ENCODE measurements at regions not wholly inside any gene's neighbourhood (a gene's known extent, or its start where the extent isn't known, plus 50 kb on each side); places are given as distances from the start of the nearest gene placed in this dataset.

DNA sequence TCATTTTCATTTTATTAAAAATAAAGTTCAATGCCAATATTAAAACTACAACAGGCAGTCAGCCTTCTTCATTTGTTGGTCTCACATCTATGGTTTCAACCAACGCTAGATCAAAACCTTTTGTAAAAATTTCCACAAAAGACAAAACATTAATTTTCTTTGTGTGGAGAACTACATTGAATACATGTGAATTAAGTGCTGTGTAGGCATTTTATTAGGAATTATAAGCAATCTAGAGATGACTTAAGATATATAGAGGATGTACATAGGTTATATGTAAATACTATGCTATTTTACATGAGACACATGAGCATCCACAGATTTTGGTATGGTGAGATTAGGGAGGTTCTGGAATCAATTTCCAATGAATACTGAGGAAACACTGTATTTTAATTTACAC is 94.2 kb downstream of the CYLC2 start:
- Histone ChIP-seq H3K4me3 (ENCODE audit: low read depth, low read length, poor library complexity, severe bottlenecking) (no peak overlapping the region), H3F3A (ENCODE audit: insufficient read depth, low read length) (no peaks in the 10 kb centered on the region)

DNA sequence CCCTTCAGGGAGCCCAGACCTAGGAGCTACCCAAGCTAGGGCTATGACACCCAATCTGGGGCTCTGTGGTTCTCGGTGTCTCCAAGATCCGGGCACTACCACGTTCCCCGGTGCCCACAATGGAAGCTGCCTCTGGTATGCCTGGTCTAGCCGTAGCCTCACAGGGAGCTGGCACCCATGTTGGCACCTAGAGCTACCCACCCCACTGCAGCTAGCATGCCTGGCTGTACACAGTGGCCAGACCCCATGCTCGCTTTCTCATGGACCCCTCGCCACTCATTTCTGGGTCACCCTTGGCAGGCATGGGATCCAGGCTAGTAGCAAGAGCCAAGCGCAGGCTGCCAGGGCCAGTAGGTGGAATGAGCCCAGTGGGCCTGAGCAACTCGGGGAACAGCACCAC is 109.0 kb downstream of the CYLC2 start:
- H3K4me3 ChIP-seq (ENCODE audit: low read depth, low read length, poor library complexity, severe bottlenecking): no peak overlapping the region
- H3K27ac ChIP-seq (ENCODE audit: low read depth, low read length, poor library complexity, severe bottlenecking): no peak overlapping the region
- no peak overlapping the region for H3K4me2 ChIP-seq (ENCODE audit: low read length)
- H3K9me3 ChIP-seq (ENCODE audit: low read length): no peaks in the 10 kb centered on the region
- H3K27me3 ChIP-seq (ENCODE audit: insufficient read depth, low read length): no peaks in the 10 kb centered on the region
- H3K4me1 ChIP-seq (ENCODE audit: insufficient read depth, low read length, severe bottlenecking): no peaks in the 10 kb centered on the region
- H3K9me2 ChIP-seq (ENCODE audit: low read depth, low read length): no peaks in the 10 kb centered on the region
- no peaks in the 10 kb centered on the region for H3K79me2 ChIP-seq (ENCODE audit: insufficient read depth, low read length)
- H3K9ac ChIP-seq (ENCODE audit: low read length): no peak overlapping the region
- no peak overlapping the region for H2AFZ ChIP-seq (ENCODE audit: low read length)
- no peak for TF ChIP-seq EZH2 (IDR thresholded peaks at IDR 0.05; ENCODE audit: borderline replicate concordance, low read length)
- H4K20me1 ChIP-seq (ENCODE audit: insufficient read depth, low read length): no peaks in the 10 kb centered on the region
- H3F3A ChIP-seq (ENCODE audit: insufficient read depth, low read length): no peaks in the 10 kb centered on the region
- H3K36me3 ChIP-seq (ENCODE audit: insufficient read depth, low read length): no peaks in the 10 kb centered on the region

More for the DNA sequence above, 94.2 kb downstream of the CYLC2 start:
- Histone ChIP-seq H4K20me1 (ENCODE audit: insufficient read depth, low read length) (no peaks in the 10 kb centered on the region), H2AFZ (ENCODE audit: low read length) (no peak overlapping the region), H3K4me2 (ENCODE audit: low read length) (no peak overlapping the region), H3K4me1 (ENCODE audit: insufficient read depth, low read length, severe bottlenecking) (no peaks in the 10 kb centered on the region), H3K36me3 (ENCODE audit: insufficient read depth, low read length) (no peaks in the 10 kb centered on the region), H3K27me3 (ENCODE audit: insufficient read depth, low read length) (no peaks in the 10 kb centered on the region), H3K79me2 (ENCODE audit: insufficient read depth, low read length) (no peaks in the 10 kb centered on the region), H3K27ac (ENCODE audit: low read depth, low read length, poor library complexity, severe bottlenecking) (no peak overlapping the region), H3K9ac (ENCODE audit: low read length) (no peak overlapping the region), H3K9me3 (ENCODE audit: low read length) (no peaks in the 10 kb centered on the region), H3K9me2 (ENCODE audit: low read depth, low read length) (no peaks in the 10 kb centered on the region)
- TF ChIP-seq, protein P1, sequence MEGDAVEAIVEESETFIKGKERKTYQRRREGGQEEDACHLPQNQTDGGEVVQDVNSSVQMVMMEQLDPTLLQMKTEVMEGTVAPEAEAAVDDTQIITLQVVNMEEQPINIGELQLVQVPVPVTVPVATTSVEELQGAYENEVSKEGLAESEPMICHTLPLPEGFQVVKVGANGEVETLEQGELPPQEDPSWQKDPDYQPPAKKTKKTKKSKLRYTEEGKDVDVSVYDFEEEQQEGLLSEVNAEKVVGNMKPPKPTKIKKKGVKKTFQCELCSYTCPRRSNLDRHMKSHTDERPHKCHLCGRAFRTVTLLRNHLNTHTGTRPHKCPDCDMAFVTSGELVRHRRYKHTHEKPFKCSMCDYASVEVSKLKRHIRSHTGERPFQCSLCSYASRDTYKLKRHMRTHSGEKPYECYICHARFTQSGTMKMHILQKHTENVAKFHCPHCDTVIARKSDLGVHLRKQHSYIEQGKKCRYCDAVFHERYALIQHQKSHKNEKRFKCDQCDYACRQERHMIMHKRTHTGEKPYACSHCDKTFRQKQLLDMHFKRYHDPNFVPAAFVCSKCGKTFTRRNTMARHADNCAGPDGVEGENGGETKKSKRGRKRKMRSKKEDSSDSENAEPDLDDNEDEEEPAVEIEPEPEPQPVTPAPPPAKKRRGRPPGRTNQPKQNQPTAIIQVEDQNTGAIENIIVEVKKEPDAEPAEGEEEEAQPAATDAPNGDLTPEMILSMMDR (IDR thresholded peaks at IDR 0.05; ENCODE audit: low read length): no peak
- TF ChIP-seq EZH2 (IDR thresholded peaks at IDR 0.05; ENCODE audit: borderline replicate concordance, low read length): no peak

DNA sequence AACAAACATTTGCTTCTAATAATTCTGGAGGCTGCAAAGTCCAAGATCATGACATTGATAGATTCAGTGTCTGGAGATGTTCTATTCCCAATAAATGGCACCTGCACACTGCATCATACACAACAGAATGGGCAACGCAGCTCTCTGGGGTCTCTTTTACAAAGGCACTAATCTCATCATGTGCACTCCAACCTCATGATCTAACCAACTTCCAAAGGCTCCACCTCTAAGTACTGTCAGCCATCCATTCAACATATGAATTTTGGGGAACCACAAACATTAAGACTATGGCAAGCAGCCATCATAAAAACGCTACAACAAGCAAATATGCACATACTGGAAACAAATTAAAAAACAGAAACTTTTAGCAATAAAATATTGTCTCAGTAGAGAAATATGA is 121.1 kb downstream of the CYLC2 start:
- no peaks in the 10 kb centered on the region for H3K79me2 ChIP-seq (ENCODE audit: insufficient read depth, low read length)
- H3K9me2 ChIP-seq (ENCODE audit: low read depth, low read length): no peaks in the 10 kb centered on the region
- no peak overlapping the region for H3K4me3 ChIP-seq (ENCODE audit: low read depth, low read length, poor library complexity, severe bottlenecking)
- no peaks in the 10 kb centered on the region for H3K9me3 ChIP-seq (ENCODE audit: low read length)
- no peak overlapping the region for H3K9ac ChIP-seq (ENCODE audit: low read length)
- H3K4me2 ChIP-seq (ENCODE audit: low read length): no peak overlapping the region
- no peaks in the 10 kb centered on the region for H4K20me1 ChIP-seq (ENCODE audit: insufficient read depth, low read length)
- H3K36me3 ChIP-seq (ENCODE audit: insufficient read depth, low read length): no peaks in the 10 kb centered on the region
- H2AFZ ChIP-seq (ENCODE audit: low read length): no peak overlapping the region
- H3K27me3 ChIP-seq (ENCODE audit: insufficient read depth, low read length): no peaks in the 10 kb centered on the region
- H3K27ac ChIP-seq (ENCODE audit: low read depth, low read length, poor library complexity, severe bottlenecking): no peak overlapping the region
- no peaks in the 10 kb centered on the region for H3K4me1 ChIP-seq (ENCODE audit: insufficient read depth, low read length, severe bottlenecking)
- TF ChIP-seq, protein P1 (IDR thresholded peaks at IDR 0.05; ENCODE audit: low read length): no peak
- no peak for TF ChIP-seq EZH2 (IDR thresholded peaks at IDR 0.05; ENCODE audit: borderline replicate concordance, low read length)
- H3F3A ChIP-seq (ENCODE audit: insufficient read depth, low read length): no peaks in the 10 kb centered on the region

DNA sequence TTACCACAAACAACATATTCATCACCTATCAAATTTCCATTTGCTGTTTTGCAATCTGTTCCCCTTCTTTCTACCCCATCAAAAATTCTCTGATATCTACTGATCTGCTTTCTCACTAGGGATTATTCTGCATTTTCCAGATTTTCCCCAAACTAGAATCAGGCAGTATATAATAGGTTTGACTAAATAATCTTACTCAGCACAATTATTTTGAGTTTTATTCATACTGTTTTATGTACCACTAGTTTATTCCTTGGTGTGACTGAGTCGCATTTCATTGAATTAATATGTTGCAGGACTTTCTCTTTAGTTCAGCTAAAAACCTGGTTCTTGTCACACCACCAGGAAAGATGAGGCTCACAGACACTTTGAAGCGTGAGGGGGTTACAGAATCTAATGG is 131.4 kb downstream of the CYLC2 start:
- Histone ChIP-seq H3F3A (ENCODE audit: insufficient read depth, low read length) (no peaks in the 10 kb centered on the region), H3K4me2 (ENCODE audit: low read length) (no peak overlapping the region), H2AFZ (ENCODE audit: low read length) (no peak overlapping the region), H3K79me2 (ENCODE audit: insufficient read depth, low read length) (no peaks in the 10 kb centered on the region), H3K9ac (ENCODE audit: low read length) (no peak overlapping the region), H3K4me1 (ENCODE audit: insufficient read depth, low read length, severe bottlenecking) (no peaks in the 10 kb centered on the region), H4K20me1 (ENCODE audit: insufficient read depth, low read length) (no peaks in the 10 kb centered on the region), H3K9me3 (ENCODE audit: low read length) (no peaks in the 10 kb centered on the region), H3K4me3 (ENCODE audit: low read depth, low read length, poor library complexity, severe bottlenecking) (no peak overlapping the region), H3K27ac (ENCODE audit: low read depth, low read length, poor library complexity, severe bottlenecking) (no peak overlapping the region), H3K9me2 (ENCODE audit: low read depth, low read length) (no peaks in the 10 kb centered on the region), H3K36me3 (ENCODE audit: insufficient read depth, low read length) (no peaks in the 10 kb centered on the region), H3K27me3 (ENCODE audit: insufficient read depth, low read length) (no peaks in the 10 kb centered on the region)
- TF ChIP-seq, protein P1 (IDR thresholded peaks at IDR 0.05; ENCODE audit: low read length): no peak
- no peak for TF ChIP-seq EZH2 (IDR thresholded peaks at IDR 0.05; ENCODE audit: borderline replicate concordance, low read length)
